MCF 10A (cell line): ENCODE measurements at regions not wholly inside any gene's neighbourhood (a gene's known extent, or its start where the extent isn't known, plus 50 kb on each side); places are given as distances from the start of the nearest gene placed in this dataset.

Experiments used
- BruUV-seq: library from RNA; stranded (reverse); fragments of 400-500 nt; replicated peaks from 2 replicates; lab custom pipeline; 2021; lab: Mats Ljungman, UMichigan
- CTCF ChIA-PET: fragments of 300-600 bp; sonication (Branson Sonifier 250); formaldehyde crosslinking; extraction: SDS; loops from one replicate; lab custom pipeline; 2021; ENCODE audit warnings: antibody characterized with exemption, inconsistent platforms; lab: Yijun Ruan, JAX
- POLR2A ChIA-PET: fragments of 300-600, 350-650 bp; sonication (Branson Sonifier 250); formaldehyde crosslinking; extraction: SDS; loops from one replicate; lab custom pipeline; 2020; ENCODE audit warnings: antibody characterized with exemption, inconsistent platforms; lab: Yijun Ruan, JAX
- DNase-seq: peaks from one replicate; pipeline ENCODE4 v3.0.0-alpha.2; 2018; ENCODE audit not compliant: unreplicated experiment
- H3K27ac Mint-ChIP-seq: one replicate; pipeline ENCODE4 v1.8.0; 2022; ENCODE audit warnings: mild to moderate bottlenecking, low read depth, mixed read lengths; ENCODE audit not compliant: unreplicated experiment
- H3K27me3 Mint-ChIP-seq: one replicate; pipeline ENCODE4 v1.8.0; 2022; ENCODE audit warnings: mixed read lengths; ENCODE audit not compliant: insufficient read depth, unreplicated experiment
- H3K36me3 Mint-ChIP-seq: one replicate; pipeline ENCODE4 v1.8.0; 2022; ENCODE audit warnings: mild to moderate bottlenecking, moderate library complexity, mixed read lengths; ENCODE audit not compliant: insufficient read depth, unreplicated experiment
- H3K4me1 Mint-ChIP-seq: one replicate; pipeline ENCODE4 v1.8.0; 2022; ENCODE audit warnings: mixed read lengths; ENCODE audit not compliant: insufficient read depth, unreplicated experiment
- H3K4me3 Mint-ChIP-seq: one replicate; pipeline ENCODE4 v1.8.0; 2022; ENCODE audit warnings: mild to moderate bottlenecking, moderate library complexity, mixed read lengths; ENCODE audit not compliant: unreplicated experiment
- H3K9me3 Mint-ChIP-seq: one replicate; pipeline ENCODE4 v1.8.0; 2022; ENCODE audit warnings: mixed read lengths; ENCODE audit not compliant: unreplicated experiment
- CTCF ChIP-seq: fragments of 200-600 bp; IDR thresholded peaks from one replicate; pipeline ENCODE4 v1.8.0; 2022; ENCODE audit warnings: antibody characterized with exemption, mild to moderate bottlenecking; ENCODE audit not compliant: unreplicated experiment
- intact Hi-C: fragments of 100-400 bp; cut with micrococcal nuclease; formaldehyde crosslinking; loops from 2 replicates; pipeline ENCODE4 v1.14.1; 2022

GRCh38 chr5:17135050-17135449 lies 82.4 kb upstream of the BASP1 start:
- Mint-ChIP-seq H3K4me1 (no peaks in the 10 kb centered on the region), H3K27ac (no peak overlapping the region), H3K27me3 (no peaks in the 10 kb centered on the region), H3K9me3 (no peaks in the 10 kb centered on the region), H3K36me3 (no peaks in the 10 kb centered on the region), H3K4me3 (no peak overlapping the region)
- CTCF ChIA-PET: interaction anchor here (1.1 to 8.1 kb wide), 4 partner anchors 41 to 341 kb away, joined by 3 to 70 read pairs (median 4); no protein-coding TSS in a partner anchor
- no peak for TF ChIP-seq CTCF
- BruUV-seq: no TSS peak
- POLR2A ChIA-PET: no interaction called here
- DNase-seq: no peak
- intact Hi-C loops: no loop called here

- no peak for DNase-seq
- H3K4me1 Mint-ChIP-seq: peaks cover 13% of the 10 kb centered on the region
Measured at GRCh38 chr5:17143335-17143734, 74.1 kb upstream of the BASP1 start.

GRCh38 chr5:17146280-17146841 lies 71.1 kb upstream of the BASP1 start:
- ChIA-PET POLR2A (no interaction called here), CTCF (no interaction called here)
- no peak for TF ChIP-seq CTCF
- Mint-ChIP-seq H3K4me3 (no peak overlapping the region), H3K9me3 (no peaks in the 10 kb centered on the region), H3K4me1 (peaks cover 13% of the 10 kb centered on the region), H3K36me3 (no peaks in the 10 kb centered on the region), H3K27ac (no peak overlapping the region), H3K27me3 (no peaks in the 10 kb centered on the region)
- intact Hi-C loops: no loop called here
- no TSS peak for BruUV-seq
- no peak for DNase-seq

More at GRCh38 chr5:17143335-17143734, 74.1 kb upstream of the BASP1 start:
- H3K27ac Mint-ChIP-seq: no peak overlapping the region
- intact Hi-C loops: no loop called here
- H3K27me3 Mint-ChIP-seq: no peaks in the 10 kb centered on the region
- POLR2A ChIA-PET: no interaction called here
- H3K4me3 Mint-ChIP-seq: no peak overlapping the region
- no TSS peak for BruUV-seq
- H3K9me3 Mint-ChIP-seq: no peaks in the 10 kb centered on the region
- no peak for TF ChIP-seq CTCF
- H3K36me3 Mint-ChIP-seq: no peaks in the 10 kb centered on the region
- CTCF ChIA-PET: interaction anchor here (0.5 to 3.0 kb wide), 6 partner anchors 11 to 733 kb away, joined by 3 to 24 read pairs (median 4); no protein-coding TSS in a partner anchor

- Mint-ChIP-seq H3K4me3 (no peak overlapping the region), H3K9me3 (no peaks in the 10 kb centered on the region), H3K27ac (no peak overlapping the region), H3K4me1 (peaks cover 13% of the 10 kb centered on the region), H3K27me3 (no peaks in the 10 kb centered on the region), H3K36me3 (no peaks in the 10 kb centered on the region)
- ChIA-PET CTCF (interaction anchor here (1.2 to 1.3 kb wide), 3 partner anchors 10 to 44 kb away, joined by 3 to 5 read pairs (median 5); no protein-coding TSS in a partner anchor), POLR2A (interaction anchor here (1.1 kb wide), 1 partner anchor 11 kb away, joined by 3 read pairs; no protein-coding TSS in a partner anchor)
- no peak for TF ChIP-seq CTCF
- BruUV-seq: no TSS peak
- no peak for DNase-seq
- intact Hi-C loops: no loop called here
Measured at GRCh38 chr5:17147170-17147569, 70.3 kb upstream of the BASP1 start.
